GM19099 (cell line): ENCODE measurements at regions not wholly inside any gene's neighbourhood (a gene's known extent, or its start where the extent isn't known, plus 50 kb on each side); places are given as distances from the start of the nearest gene placed in this dataset.

Experiments
- POLR2A ChIP-seq: IDR thresholded peaks from 3 replicates; pipeline ENCODE4 v1.6.1; 2011; ENCODE audit warnings: low read depth; ENCODE audit not compliant: insufficient read length; ENCODE audit errors: extremely low read depth

- TF ChIP-seq POLR2A: no peak
Measured at GRCh38 chr5:27830546-27830945, 792.2 kb upstream of the CDH9 start.

- no peak for TF ChIP-seq POLR2A
Measured at GRCh38 chr5:27821681-27822080, 783.3 kb upstream of the CDH9 start.

- no peak for TF ChIP-seq POLR2A
Measured at GRCh38 chr5:27818888-27819287, 780.5 kb upstream of the CDH9 start.

DNA sequence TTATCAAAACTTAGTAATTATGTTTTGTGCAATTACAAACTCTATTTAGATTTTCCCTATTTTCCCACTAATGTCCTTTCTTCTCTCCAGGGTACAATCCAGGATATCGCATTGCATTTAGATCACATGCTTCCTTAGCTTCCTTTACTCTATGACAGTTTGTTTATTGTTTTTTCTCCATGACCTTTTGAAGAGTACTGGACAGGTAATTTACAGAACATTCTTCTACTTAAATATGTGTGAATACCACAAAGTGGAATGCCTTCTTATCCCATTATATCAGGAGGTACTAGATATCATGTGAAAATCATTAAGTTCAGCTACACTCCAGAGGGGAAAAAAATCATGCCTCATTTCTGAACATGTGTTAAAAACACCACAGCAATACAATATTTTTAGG lies 776.6 kb upstream of the CDH9 start:
- TF ChIP-seq POLR2A: no peak

GRCh38 chr5:27814286-27814685 lies 775.9 kb upstream of the CDH9 start:
- TF ChIP-seq POLR2A: no peak

DNA sequence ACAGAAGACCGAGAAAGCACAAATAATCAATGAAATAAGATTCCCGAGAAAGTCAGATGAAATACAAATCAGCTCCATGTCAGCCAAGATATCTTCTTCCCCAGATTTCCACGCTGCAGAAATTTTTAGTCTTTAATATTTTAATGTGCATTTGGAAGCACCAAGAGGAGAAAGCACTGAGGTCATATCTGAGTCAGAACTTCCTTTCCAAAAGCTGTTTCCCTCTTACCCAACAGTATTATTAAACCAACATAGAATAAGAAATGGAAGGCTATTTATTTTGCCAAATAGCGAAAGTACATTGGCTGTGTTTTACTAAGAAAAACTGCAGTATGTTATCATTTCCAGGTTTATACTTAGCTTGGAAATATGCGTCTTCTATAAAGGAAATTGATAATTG lies 772.1 kb upstream of the CDH9 start:
- TF ChIP-seq POLR2A: no peak

DNA sequence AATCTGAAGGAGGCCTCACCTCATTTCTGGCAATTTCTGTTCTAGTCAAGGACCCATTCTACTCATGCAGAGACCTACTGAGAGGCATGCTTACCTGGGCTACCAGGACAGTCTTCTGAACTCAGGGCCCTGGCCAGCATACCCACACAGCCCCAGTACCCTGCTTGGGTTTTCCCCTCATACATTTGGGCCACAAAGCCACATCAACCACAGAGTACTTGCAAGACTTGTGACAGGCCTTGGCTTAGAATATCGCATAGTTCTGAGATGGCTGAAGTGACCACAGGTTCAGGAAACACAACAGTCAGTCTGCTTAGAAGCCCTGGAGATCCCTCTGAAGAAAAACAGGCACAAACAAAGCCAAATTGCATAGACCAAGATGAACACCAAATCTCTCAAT lies 758.8 kb upstream of the CDH9 start:
- no peak for TF ChIP-seq POLR2A

DNA sequence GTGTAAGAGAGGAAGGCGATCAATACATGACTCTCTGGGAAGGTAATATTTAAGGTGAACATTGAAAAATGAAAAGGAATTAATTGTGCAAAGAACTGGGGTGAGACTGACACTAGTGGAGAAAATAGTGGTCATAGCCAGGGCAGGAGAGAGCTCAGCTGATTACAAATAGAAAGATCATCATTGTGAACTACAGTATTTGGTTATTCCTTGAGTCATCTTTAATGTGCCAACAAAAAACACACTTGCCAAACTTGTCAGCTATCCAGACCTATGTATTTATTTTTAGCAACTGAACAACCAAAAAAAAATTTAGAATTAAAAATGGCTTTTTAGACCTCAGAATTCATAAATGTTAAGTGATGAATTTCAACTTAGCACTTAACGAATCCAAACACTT lies 749.8 kb upstream of the CDH9 start:
- no peak for TF ChIP-seq POLR2A

DNA sequence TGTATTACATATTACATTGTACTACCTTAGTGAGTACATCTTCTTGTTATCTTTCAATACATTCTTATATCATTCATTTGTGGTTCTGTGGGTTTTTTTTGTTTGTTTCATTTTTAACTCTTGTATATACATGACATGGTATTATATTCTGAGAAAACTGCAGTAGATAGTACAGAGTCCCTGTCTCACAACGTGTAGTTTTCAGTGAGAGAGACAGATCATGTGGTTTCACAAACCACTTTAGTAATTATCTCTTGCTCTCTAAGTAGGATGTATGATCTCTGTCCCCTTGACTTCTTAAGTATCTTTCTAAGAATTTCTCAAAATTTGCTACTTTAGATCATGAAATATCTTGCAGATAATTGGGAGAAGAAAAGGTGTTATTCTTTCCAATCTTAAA lies 745.9 kb upstream of the CDH9 start:
- TF ChIP-seq POLR2A: no peak

DNA sequence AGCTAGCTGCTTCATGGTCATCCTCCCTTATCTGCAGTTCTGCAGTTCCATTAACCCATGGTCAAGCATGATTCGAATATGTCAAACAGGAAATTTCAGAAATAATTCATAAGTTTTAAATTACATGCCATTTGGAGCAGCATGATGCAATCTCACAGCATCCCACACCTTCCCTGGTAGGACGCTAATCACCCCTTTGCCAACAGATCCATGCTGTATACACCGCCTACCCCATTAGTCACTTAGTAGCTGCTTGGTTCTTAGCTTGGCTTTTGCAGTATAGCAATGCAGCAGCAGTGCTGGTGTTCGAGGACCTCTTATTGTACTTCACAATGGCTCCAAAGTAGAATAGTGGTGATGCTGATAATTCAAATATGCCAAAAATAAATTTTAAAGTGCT lies 739.7 kb upstream of the CDH9 start:
- no peak for TF ChIP-seq POLR2A

GRCh38 chr5:27773636-27774035 lies 735.2 kb upstream of the CDH9 start:
- TF ChIP-seq POLR2A: no peak

DNA sequence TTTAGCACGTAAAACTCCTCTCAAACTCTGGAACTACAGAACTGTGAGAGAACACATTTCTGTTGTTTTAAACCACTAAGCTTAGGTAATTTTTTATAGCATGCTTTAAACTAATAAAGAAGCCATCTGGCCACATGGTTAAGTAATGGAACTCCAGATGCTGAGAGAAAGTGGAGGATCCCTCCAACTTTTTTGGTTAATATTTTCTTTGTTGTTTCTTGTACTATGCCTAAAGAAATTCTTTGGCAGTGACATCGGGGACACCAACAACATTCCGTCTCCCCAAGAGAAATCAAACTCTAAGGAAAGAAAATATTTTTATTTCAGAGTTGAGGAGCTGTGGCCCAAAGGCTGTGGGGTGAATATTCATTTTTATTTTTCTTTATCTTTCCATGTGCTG lies 734.8 kb upstream of the CDH9 start:
- TF ChIP-seq POLR2A: no peak

DNA sequence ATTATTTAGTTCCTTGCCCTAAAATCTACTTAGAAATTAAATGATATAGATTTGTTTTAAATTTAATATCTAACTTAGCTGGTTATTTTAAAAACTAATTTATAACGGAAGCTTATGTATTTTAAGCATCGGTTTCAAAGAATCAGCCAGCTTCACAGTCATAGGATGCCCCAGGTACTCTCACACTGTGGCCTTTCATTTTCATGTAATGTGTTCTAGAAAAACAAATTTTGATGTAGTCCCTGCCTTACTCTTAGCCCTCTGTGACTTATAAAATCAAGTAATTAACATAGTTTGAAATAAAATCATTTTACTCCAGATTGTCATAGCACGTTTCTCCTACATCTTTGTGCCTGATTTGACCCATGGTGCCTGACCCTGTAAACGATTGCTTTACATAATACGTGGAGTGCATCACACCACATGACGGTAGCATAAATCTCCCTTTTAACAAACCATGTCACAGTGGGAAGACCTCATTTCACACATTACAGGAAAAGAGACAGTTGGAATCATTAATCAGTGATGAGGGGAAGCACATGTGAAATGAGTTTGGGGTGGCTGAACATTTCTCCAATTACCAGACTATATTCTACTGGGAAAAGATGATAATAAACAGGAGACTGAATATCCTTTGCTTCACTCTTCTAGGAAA lies 731.5 kb upstream of the CDH9 start:
- no peak for TF ChIP-seq POLR2A

GRCh38 chr5:27748847-27749246 lies 710.5 kb upstream of the CDH9 start:
- no peak for TF ChIP-seq POLR2A

- TF ChIP-seq POLR2A: no peak
Measured at GRCh38 chr5:27742805-27743204, 704.4 kb upstream of the CDH9 start.

GRCh38 chr5:27734838-27735237 lies 696.5 kb upstream of the CDH9 start:
- TF ChIP-seq POLR2A: no peak

- no peak for TF ChIP-seq POLR2A
Measured at GRCh38 chr5:27733237-27733636, 694.9 kb upstream of the CDH9 start.
